Breast epithelium (tissue), 4 donors: ENCODE measurements at regions not wholly inside any gene's neighbourhood (a gene's known extent, or its start where the extent isn't known, plus 50 kb on each side); places are given as distances from the start of the nearest gene placed in this dataset.

Experiments used
- DNase-seq, 2 donors: peaks; one replicate each; pipeline ENCODE4 v3.0.0-alpha.2; 2019; ENCODE audit warnings: low spot score in 2 of 2
- H3K27ac ChIP-seq, 2 donors: fragments of 200-600 bp; sonication (generic) in 1 of 2; one replicate each; pipeline ENCODE4 v1.5.1; 2016 to 2019; ENCODE audit warnings: mild to moderate bottlenecking in 1 of 2
- H3K27me3 ChIP-seq, 2 donors: fragments of 200-600 bp; sonication (generic) in 1 of 2; one replicate each; pipeline versions ENCODE4 v1.5.1 to v1.6.0; 2017 to 2019; ENCODE audit warnings: control low read depth in 1 of 2, mild to moderate bottlenecking in 1 of 2
- H3K36me3 ChIP-seq: fragments of 200-600 bp; one replicate; pipeline ENCODE4 v1.5.1; 2019
- H3K4me1 ChIP-seq, 2 donors: fragments of 200-600 bp; sonication (generic); one replicate each; pipeline ENCODE4 v1.5.1; 2016 to 2019; ENCODE audit warnings: control low read depth in 1 of 2
- H3K4me3 ChIP-seq, 3 donors: fragments of 200-600 bp; sonication (generic); 1 replicate in 2 of 3; 2 replicates in 1 of 3; pipeline ENCODE4 v1.5.1; 2016 to 2019; ENCODE audit warnings: mild to moderate bottlenecking in 3 of 3, moderate library complexity in 2 of 3
- H3K9me3 ChIP-seq, 2 donors: fragments of 200-600 bp; sonication (generic) in 1 of 2; one replicate each; pipeline ENCODE4 v1.5.1; 2016 to 2019; ENCODE audit warnings: control low read depth in 1 of 2
- POLR2A ChIP-seq: fragments of 450-650 bp; IDR thresholded peaks from one replicate; pipeline ENCODE4 v1.6.1; 2016; ENCODE audit warnings: antibody characterized with exemption, mild to moderate bottlenecking, moderate library complexity
- POLR2AphosphoS5 ChIP-seq, 3 donors: sonication (generic); formaldehyde crosslinking; IDR thresholded peaks; one replicate each; pipeline ENCODE4 v1.6.1; 2017; ENCODE audit warnings: antibody characterized with exemption in 3 of 3
- intact Hi-C: fragments of 100-400 bp; cut with DNase I; formaldehyde crosslinking; loops from one replicate; pipeline ENCODE4 v1.15.1; 2023; ENCODE audit warnings: low total_unique reads
- TF ChIP-seq, protein P1 (sequence below), 3 donors: fragments of 450-650 bp; IDR thresholded peaks; one replicate each; pipeline ENCODE4 v1.5.1; 2016 to 2017; ENCODE audit warnings: antibody characterized with exemption in 3 of 3, mild to moderate bottlenecking in 3 of 3, moderate library complexity in 3 of 3

DNA sequence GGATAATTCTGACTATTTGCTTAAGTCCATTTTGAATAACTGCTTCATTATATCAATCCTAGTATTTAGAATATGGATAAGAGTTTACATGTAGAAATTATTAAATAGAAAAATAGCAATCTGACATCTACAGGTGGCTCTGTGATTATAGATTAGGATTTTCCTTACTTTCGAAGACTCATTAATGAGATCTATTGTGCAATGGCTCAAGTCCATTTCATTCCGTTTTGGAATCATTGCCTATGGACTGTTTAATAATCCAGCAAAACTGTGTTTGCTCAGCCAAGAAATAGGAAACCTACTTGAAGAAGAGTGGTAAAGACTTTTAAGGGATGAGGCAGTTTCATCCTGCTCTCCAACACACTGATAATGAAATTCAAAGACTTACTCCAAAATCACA, 67.8 kb upstream of the SSTR1 start:
- H3K4me1 ChIP-seq, result no peaks in the 10 kb centered on the region
- TF ChIP-seq, protein P1, sequence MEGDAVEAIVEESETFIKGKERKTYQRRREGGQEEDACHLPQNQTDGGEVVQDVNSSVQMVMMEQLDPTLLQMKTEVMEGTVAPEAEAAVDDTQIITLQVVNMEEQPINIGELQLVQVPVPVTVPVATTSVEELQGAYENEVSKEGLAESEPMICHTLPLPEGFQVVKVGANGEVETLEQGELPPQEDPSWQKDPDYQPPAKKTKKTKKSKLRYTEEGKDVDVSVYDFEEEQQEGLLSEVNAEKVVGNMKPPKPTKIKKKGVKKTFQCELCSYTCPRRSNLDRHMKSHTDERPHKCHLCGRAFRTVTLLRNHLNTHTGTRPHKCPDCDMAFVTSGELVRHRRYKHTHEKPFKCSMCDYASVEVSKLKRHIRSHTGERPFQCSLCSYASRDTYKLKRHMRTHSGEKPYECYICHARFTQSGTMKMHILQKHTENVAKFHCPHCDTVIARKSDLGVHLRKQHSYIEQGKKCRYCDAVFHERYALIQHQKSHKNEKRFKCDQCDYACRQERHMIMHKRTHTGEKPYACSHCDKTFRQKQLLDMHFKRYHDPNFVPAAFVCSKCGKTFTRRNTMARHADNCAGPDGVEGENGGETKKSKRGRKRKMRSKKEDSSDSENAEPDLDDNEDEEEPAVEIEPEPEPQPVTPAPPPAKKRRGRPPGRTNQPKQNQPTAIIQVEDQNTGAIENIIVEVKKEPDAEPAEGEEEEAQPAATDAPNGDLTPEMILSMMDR (IDR thresholded peaks at IDR 0.05), result no peak

DNA sequence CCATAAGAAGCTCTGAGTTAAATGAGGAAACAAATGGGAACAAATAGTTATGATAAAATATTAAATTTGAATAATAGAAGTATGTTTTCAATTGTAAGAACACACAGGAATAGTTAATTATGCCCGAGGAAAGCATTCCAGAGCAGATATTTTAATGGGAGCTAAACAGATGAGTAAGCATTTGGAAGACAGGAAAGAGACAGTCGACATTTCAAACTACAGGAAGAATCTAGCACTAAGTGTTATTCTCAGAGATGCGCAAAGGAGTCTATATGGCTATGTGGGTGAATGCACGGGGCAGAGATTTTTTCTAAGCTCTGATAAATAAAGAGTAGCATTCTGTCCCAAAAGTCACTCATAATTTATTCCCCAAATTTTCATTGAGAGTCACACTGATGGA, 64.5 kb upstream of the SSTR1 start:
- Histone ChIP-seq H3K27me3 (no peaks in the 10 kb centered on the region), H3K27ac (no peak overlapping the region), H3K4me3 (peak overlapping the region in 1 of 3 donors; percentile 12), H3K9me3 (no peaks in the 10 kb centered on the region), H3K4me1 (no peaks in the 10 kb centered on the region), H3K36me3 (no peaks in the 10 kb centered on the region)
- no peak for TF ChIP-seq POLR2A
- intact Hi-C loops, result no loop called here
- no peak for DNase-seq

More for the DNA sequence above, 67.8 kb upstream of the SSTR1 start:
- intact Hi-C loops, result no loop called here
- DNase-seq, result no peak
- H3K9me3 ChIP-seq, result no peaks in the 10 kb centered on the region
- no peaks in the 10 kb centered on the region for H3K36me3 ChIP-seq
- no peak overlapping the region for H3K27ac ChIP-seq
- H3K27me3 ChIP-seq, result no peaks in the 10 kb centered on the region
- H3K4me3 ChIP-seq, result no peak overlapping the region

DNA sequence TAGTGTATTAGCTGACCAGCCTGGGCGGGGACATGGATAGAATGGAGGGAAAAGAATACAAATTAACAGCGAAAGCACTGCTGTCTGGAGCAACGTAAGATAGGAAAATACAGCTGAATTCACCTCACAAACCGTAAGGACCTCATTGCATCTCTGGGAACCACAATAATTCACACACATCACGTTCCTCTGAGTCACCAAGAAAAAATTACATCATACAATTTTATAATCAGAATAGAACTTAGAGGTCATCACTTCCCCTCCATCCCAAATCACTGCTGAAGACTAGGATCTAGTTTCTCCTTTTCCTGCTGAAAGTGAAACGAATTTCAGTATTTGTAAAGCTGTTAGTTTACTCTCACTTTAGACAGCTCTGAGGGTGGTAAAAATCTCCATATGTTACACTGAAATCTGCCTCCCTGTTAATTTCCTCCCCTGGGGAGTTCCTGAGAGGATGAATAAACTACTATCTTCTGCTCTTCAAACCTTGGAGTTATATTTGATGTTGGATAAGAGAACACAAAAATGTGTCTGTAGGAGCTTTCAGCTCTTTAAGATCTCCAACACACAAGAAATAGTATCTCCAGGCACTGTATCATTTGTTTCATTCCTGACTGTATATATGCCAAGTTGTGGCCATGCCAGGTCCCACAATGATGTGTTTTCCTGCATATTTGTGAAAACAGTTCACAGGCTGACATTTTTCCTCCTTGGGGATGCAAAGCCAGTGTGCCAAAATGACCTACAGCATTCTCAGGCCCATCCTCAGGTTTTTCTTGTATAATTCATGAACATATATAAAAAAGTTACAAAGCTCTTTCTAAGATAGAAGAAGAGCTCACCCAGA, 63.8 kb upstream of the SSTR1 start:
- no peaks in the 10 kb centered on the region for H3K4me1 ChIP-seq
- peak overlapping the region in 1 of 3 donors; percentile 12 for H3K4me3 ChIP-seq
- no peaks in the 10 kb centered on the region for H3K27me3 ChIP-seq
- no peak for DNase-seq
- no peaks in the 10 kb centered on the region for H3K9me3 ChIP-seq
- intact Hi-C loops, result no loop called here
- TF ChIP-seq POLR2A, result no peak
- TF ChIP-seq POLR2AphosphoS5 (IDR thresholded peaks at IDR 0.05), result no peak
- TF ChIP-seq, protein P1 (IDR thresholded peaks at IDR 0.05), result no peak
- H3K27ac ChIP-seq, result no peak overlapping the region
- no peaks in the 10 kb centered on the region for H3K36me3 ChIP-seq

DNA sequence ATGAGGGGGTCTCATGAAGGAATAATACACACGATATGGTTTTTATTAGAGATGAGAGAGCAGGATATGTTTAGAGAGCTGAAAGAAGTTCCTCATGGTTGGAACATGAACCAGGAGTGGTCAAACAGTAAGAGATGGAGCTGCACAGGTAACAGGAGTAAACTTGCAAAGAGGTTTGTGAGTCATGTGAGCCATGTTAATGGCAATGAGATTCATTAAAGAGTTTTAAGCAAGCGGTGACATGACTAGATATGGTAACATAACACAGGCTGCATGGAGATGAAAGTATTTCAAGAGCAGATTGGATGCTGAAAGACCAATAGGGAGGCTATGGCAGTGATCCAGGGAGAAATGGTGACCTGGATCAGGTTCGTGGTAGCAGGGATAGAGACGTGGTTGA, 62.6 kb upstream of the SSTR1 start:
- Histone ChIP-seq H3K36me3 (no peaks in the 10 kb centered on the region), H3K27ac (no peak overlapping the region), H3K4me1 (no peaks in the 10 kb centered on the region), H3K4me3 (no peak overlapping the region), H3K9me3 (no peaks in the 10 kb centered on the region), H3K27me3 (no peaks in the 10 kb centered on the region)
- intact Hi-C loops, result no loop called here
- DNase-seq, result no peak
- TF ChIP-seq POLR2AphosphoS5 (IDR thresholded peaks at IDR 0.05), result no peak
- no peak for TF ChIP-seq POLR2A
- TF ChIP-seq, protein P1 (IDR thresholded peaks at IDR 0.05), result no peak

DNA sequence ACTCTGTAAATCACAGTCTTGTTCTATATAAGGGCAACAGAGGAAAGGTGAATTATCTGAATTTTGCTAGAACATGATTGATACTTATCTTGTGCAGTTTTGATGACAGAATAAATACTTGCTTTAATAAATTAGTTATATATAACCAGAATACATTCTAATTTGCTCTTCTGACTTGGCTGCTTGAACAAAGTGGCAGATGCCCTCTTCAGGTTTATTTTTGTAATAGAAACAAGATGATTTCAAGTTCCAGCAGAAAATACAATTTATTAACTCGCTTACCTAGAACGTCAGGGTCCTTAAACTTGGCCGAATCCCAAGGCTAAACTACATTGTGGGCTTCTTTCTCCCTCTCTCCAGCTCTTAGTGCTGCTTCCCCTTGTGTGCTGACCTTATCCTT, 57.6 kb upstream of the SSTR1 start:
- no peaks in the 10 kb centered on the region for H3K4me1 ChIP-seq
- DNase-seq, result no peak
- no peaks in the 10 kb centered on the region for H3K27me3 ChIP-seq
- H3K9me3 ChIP-seq, result no peaks in the 10 kb centered on the region
- no peak for TF ChIP-seq POLR2A
- no peak for TF ChIP-seq POLR2AphosphoS5 (IDR thresholded peaks at IDR 0.05)
- TF ChIP-seq, protein P1 (IDR thresholded peaks at IDR 0.05), result no peak
- no peak overlapping the region for H3K4me3 ChIP-seq
- intact Hi-C loops, result no loop called here
- H3K36me3 ChIP-seq, result no peaks in the 10 kb centered on the region
- no peak overlapping the region for H3K27ac ChIP-seq
